Common myeloid progenitor, CD34-positive (primary cell): ENCODE measurements at regions not wholly inside any gene's neighbourhood (a gene's known extent, or its start where the extent isn't known, plus 50 kb on each side); places are given as distances from the start of the nearest gene placed in this dataset.

Experiments used
- CTCF ChIA-PET: fragments of 350-600 bp; sonication (Branson Sonifier 250); formaldehyde crosslinking; loops from one replicate; lab custom pipeline; 2021; ENCODE audit warnings: antibody characterized with exemption; lab: Charles Lee
- POLR2A ChIA-PET: fragments of 350-600 bp; sonication (Branson Sonifier 250); formaldehyde crosslinking; loops from one replicate; lab custom pipeline; 2021; ENCODE audit warnings: antibody characterized with exemption; lab: Charles Lee
- DNase-seq, 3 donors: peaks; one replicate each; pipeline versions ENCODE4 v3.0.0 to v3.0.0-alpha.2; 2013
- H3K27ac ChIP-seq, 2 experiments: 1 replicate in 1 of 2; 2 replicates in 1 of 2; pipeline ENCODE4 v1.7.0; 2013; ENCODE audit warnings: inconsistent platforms in 2 of 2, low read length in 2 of 2, mild to moderate bottlenecking in 2 of 2, low read depth in 1 of 2, moderate library complexity in 1 of 2; ENCODE audit not compliant: severe bottlenecking in 2 of 2, insufficient read depth in 1 of 2, poor library complexity in 1 of 2
- H3K27me3 ChIP-seq, 5 experiments: replicated peaks in 2 of 5; 1 replicate in 3 of 5; 2 replicates in 2 of 5; pipeline versions ENCODE4 v1.6.1 to v1.7.0; 2013; ENCODE audit warnings: low read length in 4 of 5, mild to moderate bottlenecking in 2 of 5, moderate library complexity in 2 of 5, inconsistent platforms in 1 of 5; ENCODE audit not compliant: insufficient read depth in 5 of 5, control insufficient read depth in 4 of 5
- H3K36me3 ChIP-seq, 4 experiments: 1 replicate in 2 of 4; 2 replicates in 2 of 4; pipeline versions ENCODE4 v1.6.1 to v1.7.0; 2013; ENCODE audit warnings: low read length in 3 of 4, control low read depth in 1 of 4, mild to moderate bottlenecking in 1 of 4; ENCODE audit not compliant: control insufficient read depth in 4 of 4, insufficient read depth in 4 of 4
- H3K4me1 ChIP-seq, 4 experiments: 1 replicate in 3 of 4; 2 replicates in 1 of 4; pipeline versions ENCODE4 v1.6.1 to v1.7.1; 2013; ENCODE audit warnings: low read length in 3 of 4, mild to moderate bottlenecking in 3 of 4, control low read depth in 1 of 4, inconsistent platforms in 1 of 4, moderate library complexity in 1 of 4; ENCODE audit not compliant: control insufficient read depth in 4 of 4, insufficient read depth in 4 of 4; ENCODE audit errors: control extremely low read depth in 1 of 4
- H3K4me3 ChIP-seq, 7 experiments: 1 replicate in 4 of 7; 2 replicates in 3 of 7; pipeline versions ENCODE4 v1.5.1 to v1.7.0; 2013; ENCODE audit warnings: mild to moderate bottlenecking in 7 of 7, low read length in 6 of 7, moderate library complexity in 6 of 7, inconsistent platforms in 2 of 7, low read depth in 2 of 7, control low read depth in 1 of 7; ENCODE audit not compliant: insufficient read depth in 4 of 7, control insufficient read depth in 1 of 7; ENCODE audit errors: extremely low read depth in 1 of 7
- H3K9me3 ChIP-seq, 5 experiments: 1 replicate in 4 of 5; 2 replicates in 1 of 5; pipeline versions ENCODE4 v1.6.1 to v1.7.1; 2013; ENCODE audit warnings: low read length in 4 of 5, mild to moderate bottlenecking in 2 of 5, inconsistent platforms in 1 of 5, low read depth in 1 of 5, moderate library complexity in 1 of 5; ENCODE audit not compliant: control insufficient read depth in 4 of 5, insufficient read depth in 2 of 5; ENCODE audit errors: control extremely low read depth in 1 of 5
- WGBS: methylation state at CpG from one replicate; pipeline ENCODE4 v1.1.5; 2013; ENCODE audit not compliant: insufficient coverage; 5-methylcytosine and 5-hydroxymethylcytosine counted together

GRCh38 chr10:124886610-124887009 lies 55.3 kb upstream of the ZRANB1 start:
- no peak overlapping the region for H3K27ac ChIP-seq
- DNase-seq = no peak
- no peaks in the 10 kb centered on the region for H3K9me3 ChIP-seq
- H3K4me3 ChIP-seq = no peak overlapping the region
- 97% methylated on average over 6 of the region's 7 CpGs for WGBS
- no peaks in the 10 kb centered on the region for H3K36me3 ChIP-seq
- ChIA-PET POLR2A (no interaction called here), CTCF (interaction anchor here (1.4 kb wide), 1 partner anchor 12 kb away, joined by 3 read pairs; no protein-coding TSS in a partner anchor)
- H3K27me3 ChIP-seq = no peaks in the 10 kb centered on the region
- H3K4me1 ChIP-seq = no peaks in the 10 kb centered on the region

GRCh38 chr10:124888262-124888661 lies 53.7 kb upstream of the ZRANB1 start:
- Histone ChIP-seq H3K36me3 (no peaks in the 10 kb centered on the region), H3K9me3 (no peaks in the 10 kb centered on the region), H3K4me3 (no peak overlapping the region), H3K27me3 (peaks cover 0 to 4% (median 0%) of the 10 kb centered on the region in 5 experiments), H3K4me1 (no peaks in the 10 kb centered on the region), H3K27ac (no peak overlapping the region)
- DNase-seq = no peak
- ChIA-PET CTCF (interaction anchor here (1.1 kb wide), 1 partner anchor 11 kb away, joined by 3 read pairs; no protein-coding TSS in a partner anchor), POLR2A (interaction anchor here (0.6 kb wide), 1 partner anchor 345 kb away, joined by 3 read pairs; no protein-coding TSS in a partner anchor)
- WGBS = no CpG with 5 or more reads among the region's 1 CpG

GRCh38 chr10:124892031-124892430 lies 49.9 kb upstream of the ZRANB1 start:
- Histone ChIP-seq H3K4me1 (no peaks in the 10 kb centered on the region), H3K27ac (no peak overlapping the region), H3K36me3 (no peaks in the 10 kb centered on the region), H3K9me3 (no peaks in the 10 kb centered on the region), H3K27me3 (peaks cover 0 to 4% (median 0%) of the 10 kb centered on the region in 5 experiments), H3K4me3 (no peak overlapping the region)
- CTCF ChIA-PET = no interaction called here
- POLR2A ChIA-PET = no interaction called here
- WGBS = 97% methylated on average over 7 of the region's 8 CpGs
- no peak for DNase-seq
